ENCODE measurements at regions not wholly inside any gene's neighbourhood (a gene's known extent, or its start where the extent isn't known, plus 50 kb on each side); places are given as distances from the start of the nearest gene placed in this dataset.

GRCh38 chr6:145383428-145383827, 351.9 kb downstream of the EPM2A start:
- Mint-ChIP-seq H3K27me3 (ENCODE audit: low read depth) (no peaks in the 10 kb centered on the region), H3K36me3 (ENCODE audit: insufficient read depth in 2 of 2) (no peaks in the 10 kb centered on the region), H3K9me3 (no peaks in the 10 kb centered on the region), H3K4me3 (no peak overlapping the region), H3K27ac (no peak overlapping the region), H3K4me1 (ENCODE audit: low read depth) (no peaks in the 10 kb centered on the region)
- ATAC-seq (replicated peaks in 1 of 2) (no peak), DNase-seq (no peak)

GRCh38 chr6:145384503-145384902, 350.8 kb downstream of the EPM2A start:
- ATAC-seq (replicated peaks in 1 of 2) (no peak), DNase-seq (no peak)
- Mint-ChIP-seq H3K9me3 (no peaks in the 10 kb centered on the region), H3K27ac (no peak overlapping the region), H3K36me3 (ENCODE audit: insufficient read depth in 2 of 2) (no peaks in the 10 kb centered on the region), H3K27me3 (ENCODE audit: low read depth) (no peaks in the 10 kb centered on the region), H3K4me1 (ENCODE audit: low read depth) (no peaks in the 10 kb centered on the region), H3K4me3 (no peak overlapping the region)

DNA sequence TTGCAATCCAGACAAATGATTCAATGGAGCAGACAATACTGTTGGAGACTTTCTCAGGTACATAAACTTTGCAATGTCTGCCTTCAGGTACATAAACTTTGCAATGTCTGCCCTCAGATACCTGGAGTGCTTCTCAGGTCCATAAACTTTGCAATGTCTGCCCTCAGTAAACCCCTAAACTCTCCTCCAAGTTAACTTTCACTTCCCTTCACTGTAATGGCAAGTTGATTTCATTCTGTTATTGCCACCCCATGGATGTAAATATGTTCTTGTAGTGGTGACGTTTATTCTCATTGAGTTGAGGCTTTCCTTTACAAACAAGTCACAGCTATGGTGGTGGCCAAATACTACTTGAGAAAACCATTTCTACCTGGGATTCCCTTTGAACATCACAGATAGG, 338.8 kb downstream of the EPM2A start:
- DNase-seq: no peak
- ATAC-seq (replicated peaks in 1 of 2): no peak
- H3K27ac Mint-ChIP-seq: no peak overlapping the region
- no peaks in the 10 kb centered on the region for H3K4me1 Mint-ChIP-seq (ENCODE audit: low read depth)
- H3K4me3 Mint-ChIP-seq: no peak overlapping the region
- H3K36me3 Mint-ChIP-seq (ENCODE audit: insufficient read depth in 2 of 2): no peaks in the 10 kb centered on the region
- H3K27me3 Mint-ChIP-seq (ENCODE audit: low read depth): no peaks in the 10 kb centered on the region
- no peaks in the 10 kb centered on the region for H3K9me3 Mint-ChIP-seq

- Mint-ChIP-seq H3K27ac (no peak overlapping the region), H3K4me3 (no peak overlapping the region), H3K4me1 (ENCODE audit: low read depth) (no peaks in the 10 kb centered on the region), H3K9me3 (no peaks in the 10 kb centered on the region), H3K27me3 (ENCODE audit: low read depth) (no peaks in the 10 kb centered on the region), H3K36me3 (ENCODE audit: insufficient read depth in 2 of 2) (no peaks in the 10 kb centered on the region)
- ATAC-seq (replicated peaks in 1 of 2) (no peak), DNase-seq (no peak)
These were observed 334.8 kb downstream of the EPM2A start for GRCh38 chr6:145400508-145400907.

DNA sequence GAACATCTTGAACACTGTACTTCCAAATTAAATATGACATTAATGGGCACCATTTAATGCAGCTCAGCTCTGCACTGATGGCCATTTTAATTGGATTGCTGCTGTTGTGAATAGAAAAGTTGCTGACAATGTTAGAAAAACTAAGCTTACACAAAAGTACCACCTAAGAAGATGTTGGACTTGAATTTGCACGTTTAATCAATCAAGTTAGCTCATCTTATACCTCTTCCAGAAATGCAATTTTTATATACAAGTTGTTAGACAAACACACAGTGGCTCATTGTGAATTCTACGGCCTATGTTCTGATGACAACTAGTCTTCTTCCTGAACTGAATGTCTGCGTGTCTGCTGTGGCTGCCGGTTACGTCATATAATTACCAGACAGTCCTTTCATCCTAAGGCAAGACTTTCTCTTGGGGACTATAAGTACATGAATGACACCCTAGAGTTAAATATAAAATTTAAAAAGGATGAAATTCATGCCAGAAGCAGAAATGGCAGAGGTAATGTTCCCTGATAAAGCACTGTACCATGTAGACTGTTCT, 330.2 kb downstream of the EPM2A start:
- Mint-ChIP-seq H3K27ac (no peak overlapping the region), H3K9me3 (peaks cover 0 to 4% of the 10 kb centered on the region in 2 donors), H3K36me3 (ENCODE audit: insufficient read depth in 2 of 2) (no peaks in the 10 kb centered on the region), H3K4me3 (no peak overlapping the region), H3K27me3 (ENCODE audit: low read depth) (no peaks in the 10 kb centered on the region), H3K4me1 (ENCODE audit: low read depth) (no peaks in the 10 kb centered on the region)
- ATAC-seq (replicated peaks in 1 of 2): no peak
- no peak for DNase-seq

GRCh38 chr6:145406783-145407182, 328.5 kb downstream of the EPM2A start:
- no peak overlapping the region for H3K27ac Mint-ChIP-seq
- DNase-seq (no peak), ATAC-seq (replicated peaks in 1 of 2) (no peak)

DNA sequence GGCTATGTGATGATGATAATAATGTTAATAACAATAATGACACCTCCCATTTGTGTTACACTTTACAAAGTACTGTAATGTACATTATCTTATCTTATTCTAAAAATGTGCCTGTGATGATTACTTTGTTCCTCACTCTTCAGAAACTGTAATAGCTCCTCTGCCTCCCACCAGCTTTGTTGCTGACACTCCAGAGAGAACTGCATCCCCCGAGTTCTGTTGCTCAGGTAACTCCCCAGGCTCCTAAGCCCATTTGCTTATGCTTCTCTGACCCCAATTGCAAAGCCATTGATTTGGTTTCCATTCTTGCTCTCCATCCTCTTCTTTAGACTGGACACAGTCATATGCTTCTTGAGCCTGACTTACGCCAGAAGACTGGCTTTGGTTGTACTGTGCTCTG, 319.7 kb downstream of the EPM2A start:
- no peak overlapping the region for H3K27ac Mint-ChIP-seq
- ATAC-seq (replicated peaks in 1 of 2): no peak
- H3K9me3 Mint-ChIP-seq: peaks cover 0 to 2% of the 10 kb centered on the region in 2 donors
- no peaks in the 10 kb centered on the region for H3K36me3 Mint-ChIP-seq (ENCODE audit: insufficient read depth in 2 of 2)
- DNase-seq: no peak
- H3K27me3 Mint-ChIP-seq (ENCODE audit: low read depth): no peaks in the 10 kb centered on the region
- H3K4me3 Mint-ChIP-seq: no peak overlapping the region
- H3K4me1 Mint-ChIP-seq (ENCODE audit: low read depth): no peaks in the 10 kb centered on the region

More at GRCh38 chr6:145406783-145407182, 328.5 kb downstream of the EPM2A start:
- H3K36me3 Mint-ChIP-seq (ENCODE audit: insufficient read depth in 2 of 2): no peaks in the 10 kb centered on the region
- H3K9me3 Mint-ChIP-seq: peaks cover 0 to 4% of the 10 kb centered on the region in 2 donors
- H3K27me3 Mint-ChIP-seq (ENCODE audit: low read depth): no peaks in the 10 kb centered on the region
- H3K4me3 Mint-ChIP-seq: no peak overlapping the region
- H3K4me1 Mint-ChIP-seq (ENCODE audit: low read depth): no peaks in the 10 kb centered on the region

- ATAC-seq (replicated peaks in 1 of 2): no peak
These were observed 314.7 kb downstream of the EPM2A start for GRCh38 chr6:145420599-145420998.

GRCh38 chr6:145423936-145424335, 311.4 kb downstream of the EPM2A start:
- ATAC-seq (replicated peaks in 1 of 2) (no peak), DNase-seq (no peak)
- no peak overlapping the region for H3K4me3 Mint-ChIP-seq
- H3K27me3 Mint-ChIP-seq (ENCODE audit: low read depth): no peaks in the 10 kb centered on the region
- H3K4me1 Mint-ChIP-seq (ENCODE audit: low read depth): no peaks in the 10 kb centered on the region
- H3K27ac Mint-ChIP-seq: no peak overlapping the region
- no peaks in the 10 kb centered on the region for H3K9me3 Mint-ChIP-seq
- H3K36me3 Mint-ChIP-seq (ENCODE audit: insufficient read depth in 2 of 2): no peaks in the 10 kb centered on the region

More at GRCh38 chr6:145420599-145420998, 314.7 kb downstream of the EPM2A start:
- H3K4me3 Mint-ChIP-seq: no peak overlapping the region
- no peak for DNase-seq
- H3K36me3 Mint-ChIP-seq (ENCODE audit: insufficient read depth in 2 of 2): no peaks in the 10 kb centered on the region
- H3K9me3 Mint-ChIP-seq: peaks cover 0 to 2% of the 10 kb centered on the region in 2 donors
- H3K4me1 Mint-ChIP-seq (ENCODE audit: low read depth): no peaks in the 10 kb centered on the region
- H3K27ac Mint-ChIP-seq: no peak overlapping the region
- no peaks in the 10 kb centered on the region for H3K27me3 Mint-ChIP-seq (ENCODE audit: low read depth)

GRCh38 chr6:145427232-145427631, 308.1 kb downstream of the EPM2A start:
- no peak overlapping the region for H3K4me3 Mint-ChIP-seq
- ATAC-seq (replicated peaks in 1 of 2) (no peak), DNase-seq (no peak)
- H3K27ac Mint-ChIP-seq: no peak overlapping the region
- H3K9me3 Mint-ChIP-seq: no peaks in the 10 kb centered on the region
- H3K27me3 Mint-ChIP-seq (ENCODE audit: low read depth): no peaks in the 10 kb centered on the region
- no peaks in the 10 kb centered on the region for H3K4me1 Mint-ChIP-seq (ENCODE audit: low read depth)
- H3K36me3 Mint-ChIP-seq (ENCODE audit: insufficient read depth in 2 of 2): no peaks in the 10 kb centered on the region

- Mint-ChIP-seq H3K27me3 (ENCODE audit: low read depth) (no peaks in the 10 kb centered on the region), H3K36me3 (ENCODE audit: insufficient read depth in 2 of 2) (no peaks in the 10 kb centered on the region), H3K27ac (no peak overlapping the region), H3K4me1 (ENCODE audit: low read depth) (no peaks in the 10 kb centered on the region), H3K9me3 (no peaks in the 10 kb centered on the region), H3K4me3 (no peak overlapping the region)
- ATAC-seq (replicated peaks in 1 of 2) (no peak), DNase-seq (no peak)
These were observed 306.6 kb downstream of the EPM2A start for GRCh38 chr6:145428706-145429105.

DNA sequence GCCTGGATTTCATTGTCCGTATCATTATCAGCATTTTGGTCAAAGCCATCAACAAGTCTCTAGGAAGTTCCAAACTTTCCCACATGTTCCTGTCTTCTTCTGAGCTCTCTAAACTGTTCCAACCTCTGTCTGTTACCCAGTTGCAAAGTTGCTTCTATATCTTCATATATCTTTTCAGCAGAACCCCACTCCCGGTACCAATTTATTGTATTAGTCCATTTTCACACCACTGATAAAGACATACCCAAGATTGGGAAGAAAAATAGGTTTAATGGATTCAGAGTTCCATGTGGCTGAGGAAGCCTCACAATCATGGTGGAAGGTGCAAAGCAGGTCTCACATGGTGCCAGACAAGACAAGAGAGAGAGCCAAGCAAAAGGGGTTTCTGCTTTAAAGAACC, 293.2 kb downstream of the EPM2A start:
- Mint-ChIP-seq H3K27me3 (ENCODE audit: low read depth) (no peaks in the 10 kb centered on the region), H3K27ac (no peak overlapping the region), H3K4me1 (ENCODE audit: low read depth) (no peaks in the 10 kb centered on the region), H3K36me3 (ENCODE audit: insufficient read depth in 2 of 2) (peaks cover 3 to 6% of the 10 kb centered on the region in 2 donors), H3K9me3 (peaks cover 16 to 22% of the 10 kb centered on the region in 2 donors), H3K4me3 (no peak overlapping the region)
- no peak for DNase-seq
- no peak for ATAC-seq (replicated peaks in 1 of 2)

GRCh38 chr6:145445674-145446073, 289.6 kb downstream of the EPM2A start:
- H3K4me1 Mint-ChIP-seq (ENCODE audit: low read depth): no peaks in the 10 kb centered on the region
- ATAC-seq (replicated peaks in 1 of 2) (no peak), DNase-seq (no peak)
- no peak overlapping the region for H3K4me3 Mint-ChIP-seq
- H3K27me3 Mint-ChIP-seq (ENCODE audit: low read depth): no peaks in the 10 kb centered on the region
- H3K27ac Mint-ChIP-seq: no peak overlapping the region
- peaks cover 18 to 25% of the 10 kb centered on the region in 2 donors for H3K9me3 Mint-ChIP-seq
- peaks cover 3 to 6% of the 10 kb centered on the region in 2 donors for H3K36me3 Mint-ChIP-seq (ENCODE audit: insufficient read depth in 2 of 2)

DNA sequence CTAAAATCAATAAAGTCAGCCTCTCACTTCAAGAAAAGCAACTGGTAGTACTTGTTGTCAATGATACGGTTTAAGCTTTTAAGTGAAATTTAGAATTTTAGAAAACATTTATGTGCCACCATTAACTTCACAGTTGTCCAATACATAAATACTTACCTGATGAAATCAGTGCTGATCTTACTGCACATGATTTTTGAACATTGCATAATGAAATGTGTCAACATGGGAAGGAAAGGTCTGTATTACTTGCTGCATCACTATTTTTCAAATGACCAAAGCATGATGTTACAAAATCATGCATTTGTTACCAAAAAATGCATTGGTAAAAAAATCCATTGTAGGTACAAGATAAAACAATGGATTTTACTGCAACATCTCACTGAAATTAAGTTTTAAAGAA, 284.3 kb downstream of the EPM2A start:
- Mint-ChIP-seq H3K4me1 (ENCODE audit: low read depth) (no peaks in the 10 kb centered on the region), H3K4me3 (no peak overlapping the region), H3K27me3 (ENCODE audit: low read depth) (no peaks in the 10 kb centered on the region), H3K27ac (no peak overlapping the region), H3K9me3 (peaks cover 5 to 12% of the 10 kb centered on the region in 2 donors), H3K36me3 (ENCODE audit: insufficient read depth in 2 of 2) (peaks cover 0 to 4% of the 10 kb centered on the region in 2 donors)
- ATAC-seq (replicated peaks in 1 of 2) (no peak), DNase-seq (no peak)

Data from activated T-cell treated with anti-CD3 and anti-CD28 coated beads, Interleukin-2, amount 50 U/mL, for 72 hours (primary cell).